ENCODE measurements at regions not wholly inside any gene's neighbourhood (a gene's known extent, or its start where the extent isn't known, plus 50 kb on each side); places are given as distances from the start of the nearest gene placed in this dataset.
"Not testable (repeated sequence)": the region's sequence is repeated elsewhere in the genome, so short reads cannot be mapped to it uniquely, and the experiment has no call there.

DNA sequence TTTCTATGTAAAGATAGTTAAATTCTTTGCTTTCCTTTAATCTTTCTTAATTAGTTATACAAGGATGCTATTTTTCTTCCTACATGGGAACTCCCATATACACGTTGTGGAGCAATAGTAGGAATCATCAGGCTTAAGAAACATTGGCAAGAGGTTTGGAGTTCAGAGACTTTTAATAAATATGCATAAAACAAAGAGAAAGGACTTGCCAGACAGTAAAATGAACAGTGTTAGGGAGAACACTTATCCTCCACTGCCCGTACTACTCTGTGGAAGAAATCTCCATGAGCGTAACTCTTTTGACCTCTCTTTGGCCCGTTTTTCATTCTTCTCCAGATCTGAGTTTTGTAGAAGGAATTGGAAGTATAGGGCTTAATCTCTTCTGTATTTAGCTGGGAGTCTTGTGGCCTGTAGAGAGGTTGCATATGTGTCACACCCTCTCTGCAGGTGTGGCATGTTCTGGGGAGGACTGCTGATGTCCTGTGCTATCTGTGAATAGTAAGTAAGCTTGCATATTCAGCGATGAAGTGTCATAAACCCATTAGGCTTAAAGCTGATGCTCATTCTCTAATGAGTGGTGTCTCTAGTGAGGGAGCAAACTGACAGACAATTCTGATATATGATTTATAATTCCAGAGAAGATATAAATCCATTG, 455.4 kb upstream of the FAR2 start:
- DNase-seq, result no peak

DNA sequence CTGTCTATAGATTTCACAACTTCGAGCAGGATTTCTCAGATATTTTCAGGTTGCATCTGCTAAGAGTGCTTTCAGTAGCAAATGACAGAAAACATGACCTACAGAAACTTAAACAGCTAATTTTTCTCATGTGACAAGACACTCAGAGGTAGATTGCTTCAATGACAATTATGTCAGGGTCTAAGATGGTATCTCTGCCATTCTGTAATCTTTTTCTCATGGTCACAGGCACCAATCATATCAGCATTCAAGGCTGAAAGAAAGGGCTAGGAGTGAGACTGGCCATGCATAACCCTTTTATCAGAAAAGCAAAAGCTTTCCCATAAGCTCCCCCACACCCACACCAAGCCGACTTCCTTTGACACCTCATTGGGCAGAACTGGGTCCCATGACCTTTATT, 450.5 kb upstream of the FAR2 start:
- no peak for DNase-seq

DNA sequence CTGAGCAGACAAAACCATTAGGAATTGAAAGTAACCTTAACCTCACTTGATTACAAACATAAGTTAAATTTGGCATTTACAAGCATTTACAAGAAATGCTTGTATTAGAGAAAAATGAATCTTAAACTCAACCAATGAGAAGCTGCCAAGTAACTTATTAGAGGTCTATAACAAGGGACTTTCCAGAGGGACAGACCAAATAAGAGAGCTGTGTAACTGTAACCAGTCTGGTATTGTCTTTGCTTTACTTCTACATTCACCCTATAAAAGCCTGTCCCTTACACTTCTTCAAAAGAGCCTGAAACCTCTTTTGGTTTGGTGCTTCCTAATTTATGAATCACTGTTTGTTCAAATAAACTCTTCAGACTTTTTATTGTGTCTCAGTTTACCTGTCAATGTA, 450.0 kb upstream of the FAR2 start:
- no peak for DNase-seq

DNA sequence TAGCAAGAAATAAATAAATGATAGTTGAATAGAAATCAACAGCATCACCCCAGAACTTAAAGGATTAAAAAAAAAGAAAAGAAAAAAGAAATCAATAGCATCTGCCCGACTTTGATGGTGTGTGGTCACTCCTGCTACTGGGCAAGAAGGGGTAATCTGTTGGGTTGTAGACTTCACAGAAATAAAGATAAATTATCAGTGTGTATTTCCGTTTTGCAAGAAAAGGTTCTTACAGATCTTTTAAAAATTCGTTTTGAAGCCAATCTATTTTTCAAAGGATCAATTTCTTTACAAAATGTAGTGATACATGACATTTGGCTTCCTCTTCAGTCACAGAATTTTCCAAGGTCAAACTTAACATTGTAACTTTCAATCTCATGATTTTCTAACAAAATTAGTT, 448.9 kb upstream of the FAR2 start:
- no peak for DNase-seq

DNA sequence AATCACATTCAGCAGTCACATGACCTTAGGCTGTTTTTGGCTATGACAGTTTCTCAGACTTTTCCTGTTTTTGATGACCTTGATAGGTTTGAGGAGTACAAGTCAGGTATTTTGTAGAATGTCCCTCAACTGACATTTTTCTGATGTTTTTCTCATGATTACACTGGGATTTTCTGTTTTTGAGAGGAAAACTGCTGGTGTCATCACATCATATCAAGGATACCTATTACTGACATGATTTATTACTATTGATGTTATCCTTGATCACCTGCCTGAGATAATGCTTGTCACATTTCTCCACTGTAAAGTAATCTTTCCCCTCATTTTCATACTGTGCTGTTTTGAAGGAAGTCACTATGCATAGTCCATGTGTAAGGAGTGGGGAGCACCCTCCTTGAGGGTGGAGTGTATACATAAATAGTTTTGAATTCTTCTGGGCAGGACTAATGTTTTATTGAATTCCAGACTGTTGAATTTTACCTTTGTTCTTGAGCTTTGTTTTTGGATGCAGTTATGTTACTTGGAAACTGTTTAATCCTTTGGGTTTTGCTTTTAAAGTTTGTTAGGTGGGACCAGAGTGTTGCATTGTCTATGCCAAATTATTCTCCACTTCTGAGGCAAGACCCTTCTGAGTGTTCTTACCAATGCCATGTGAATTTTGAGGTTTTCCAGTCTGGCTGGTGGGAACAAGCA, 444.5 kb upstream of the FAR2 start:
- DNase-seq, result no peak

DNA sequence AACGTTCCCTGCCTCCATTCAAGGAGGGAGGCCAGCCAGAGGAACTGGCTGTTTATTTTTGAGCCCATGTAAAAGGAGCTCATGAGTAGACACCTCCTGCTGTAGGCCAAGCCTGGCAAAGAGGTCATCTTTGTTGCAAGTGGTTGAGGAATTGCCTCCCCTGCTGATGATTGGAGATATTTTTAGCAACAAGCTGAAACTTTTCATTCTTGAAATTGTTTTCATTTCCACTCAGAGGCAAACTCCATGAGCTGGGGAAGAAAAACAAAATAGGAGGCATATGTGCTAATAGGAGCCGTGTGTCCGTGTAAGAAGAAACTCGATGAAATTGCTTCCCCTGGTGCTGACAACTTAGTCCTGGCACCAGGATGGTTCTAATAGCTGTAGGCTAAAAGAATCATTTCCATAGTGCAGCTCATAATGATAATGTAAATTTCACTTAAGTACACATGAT, 440.1 kb upstream of the FAR2 start:
- peak; percentile 11 for DNase-seq

DNA sequence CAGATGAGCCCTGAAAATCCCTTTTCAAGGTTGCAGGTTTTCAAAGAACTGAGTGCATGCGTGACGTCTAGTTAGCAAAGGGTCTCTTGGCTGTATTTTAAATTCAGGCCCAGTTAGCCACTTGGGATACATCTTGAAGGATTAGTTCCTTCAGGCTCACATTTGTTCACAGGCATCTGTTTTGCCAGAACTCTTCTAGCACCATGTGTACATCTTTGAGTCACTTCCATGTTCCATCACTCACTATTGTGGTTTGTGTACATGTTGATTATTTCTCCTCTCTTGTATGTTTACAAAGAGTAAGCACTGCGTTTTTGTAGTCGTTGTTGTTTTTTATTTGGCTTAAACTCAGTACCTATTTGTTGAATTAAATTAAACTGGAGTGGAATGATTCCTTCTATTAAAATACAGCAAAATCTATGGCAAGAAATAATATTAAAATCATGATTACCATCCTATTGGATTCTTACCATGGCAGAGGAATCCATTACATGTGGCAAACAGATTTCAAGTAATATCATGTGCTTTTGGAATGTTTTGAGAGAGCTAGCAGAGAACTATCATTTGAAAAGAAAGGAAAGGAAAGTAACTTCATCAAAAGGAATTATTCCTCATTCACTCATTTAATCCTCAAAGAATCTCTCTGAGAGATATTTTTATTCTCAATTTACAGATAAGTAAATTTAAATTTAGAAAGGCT, 438.9 kb upstream of the FAR2 start:
- peak; percentile 49 for DNase-seq

DNA sequence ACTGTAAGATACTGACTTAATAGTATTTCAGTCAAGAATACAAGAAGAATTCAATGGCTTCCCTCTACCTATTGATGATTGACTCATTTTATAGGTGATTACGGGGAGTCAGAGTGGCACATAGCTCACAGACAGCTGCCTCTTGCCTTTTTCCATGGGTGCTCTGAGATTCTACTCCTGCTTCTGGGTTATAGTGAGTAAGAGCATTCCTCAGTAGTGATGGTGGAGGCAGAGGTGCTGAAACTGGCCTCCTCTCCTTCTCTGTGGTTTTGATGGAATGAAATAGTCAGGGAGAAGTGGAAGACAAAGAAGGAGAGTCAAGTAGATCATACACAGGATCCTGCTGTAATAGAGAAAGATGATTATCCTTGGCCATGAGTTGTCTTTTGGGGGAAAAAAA, 438.2 kb upstream of the FAR2 start:
- DNase-seq, result no peak

DNA sequence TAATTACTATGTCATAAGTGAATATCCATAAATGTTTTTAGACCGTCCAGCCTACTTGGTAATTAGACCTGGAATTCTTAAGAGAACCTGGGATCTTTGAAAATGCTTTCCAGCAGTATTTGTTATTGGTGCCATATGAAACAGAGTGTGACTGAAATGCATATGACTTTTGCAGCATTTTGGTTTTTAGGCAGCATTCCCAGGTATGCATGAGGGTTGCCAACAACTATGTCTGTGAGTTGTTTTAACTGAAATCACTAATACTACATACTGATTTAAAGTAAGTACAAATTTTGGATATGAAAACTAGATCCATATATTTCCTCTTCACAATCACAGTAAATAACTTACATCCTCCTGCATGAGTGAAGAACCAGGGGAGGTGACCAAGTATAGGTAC, 437.7 kb upstream of the FAR2 start:
- DNase-seq, result no peak

DNA sequence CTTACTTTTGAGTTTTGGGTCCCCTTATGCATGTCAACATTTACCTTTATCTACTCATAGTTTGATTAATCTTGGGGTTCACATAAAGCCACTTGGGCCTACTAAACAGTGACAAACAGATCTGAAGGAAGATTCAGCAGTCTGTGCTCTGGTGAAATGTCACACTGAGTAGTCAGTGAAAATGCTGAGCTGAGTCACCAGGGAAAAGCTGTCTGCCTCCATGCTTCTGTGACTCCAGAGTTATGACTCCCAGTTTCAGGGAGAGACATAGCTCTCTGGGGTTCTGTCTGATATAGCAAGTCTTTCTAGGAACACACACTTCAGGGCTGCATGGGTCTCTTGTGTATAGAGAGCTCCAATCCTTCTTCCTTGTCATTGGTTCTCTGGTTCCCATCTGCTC, 406.3 kb upstream of the FAR2 start:
- DNase-seq, result no peak

DNA sequence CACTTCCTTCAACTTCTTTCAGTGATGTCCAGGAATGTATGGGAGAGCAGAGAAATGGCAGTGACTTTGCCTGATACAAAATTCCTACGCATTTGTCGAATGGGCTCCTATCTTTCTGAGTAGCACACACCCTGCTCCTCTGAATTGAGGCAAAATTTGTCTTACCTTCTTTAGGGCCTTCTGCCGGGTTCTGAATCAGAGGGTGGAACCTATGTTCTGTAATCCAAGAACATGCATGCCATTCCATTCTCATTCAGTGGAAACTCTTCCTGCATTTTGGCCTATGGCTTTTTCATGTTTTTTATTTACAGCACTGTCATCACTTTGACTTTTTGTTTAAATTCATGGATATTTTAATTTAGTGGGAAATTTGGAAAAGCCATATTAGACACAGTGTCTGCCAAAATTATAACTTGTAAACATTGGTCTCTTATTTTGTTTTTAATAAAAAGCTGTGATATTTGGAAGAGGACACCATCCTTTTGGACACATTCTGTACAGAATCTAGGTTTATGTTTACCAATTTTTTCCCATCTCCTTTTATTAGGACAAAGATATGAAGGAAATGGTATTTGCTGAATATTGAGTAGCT, 402.2 kb upstream of the FAR2 start:
- no peak for DNase-seq

DNA sequence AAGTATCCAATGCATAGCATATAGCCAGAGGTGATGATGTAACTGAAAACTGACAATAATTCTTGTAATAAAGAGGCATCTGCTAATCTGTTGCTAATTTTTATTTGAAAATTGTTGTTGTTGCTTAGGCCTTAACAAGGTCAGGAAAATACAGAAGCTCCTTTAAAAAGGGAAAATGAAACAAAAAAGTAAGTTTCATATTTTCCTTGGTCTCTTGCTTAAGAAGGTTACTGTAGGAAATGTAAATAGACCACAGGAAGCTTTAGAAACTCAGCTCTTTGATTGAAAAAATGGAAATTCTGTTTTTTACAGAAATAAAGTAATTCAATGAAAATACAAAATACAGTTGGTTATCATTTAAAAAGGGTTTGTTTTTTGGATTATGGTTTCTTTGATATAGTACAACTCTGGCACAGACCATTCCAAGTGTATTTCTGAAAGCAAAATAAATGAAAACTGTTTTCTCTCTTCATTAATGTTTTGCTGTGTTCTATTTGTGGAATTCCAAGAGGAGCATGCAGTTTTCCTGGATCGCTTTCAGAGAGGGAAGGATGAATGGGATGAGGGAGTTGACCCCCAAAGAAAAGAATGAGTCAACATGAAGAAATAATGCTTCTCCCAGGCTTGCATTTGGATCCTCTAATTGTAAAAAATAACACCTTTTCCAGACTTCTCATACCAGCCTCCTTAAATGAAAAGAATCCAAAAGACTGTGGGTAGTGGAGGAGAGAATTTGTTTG, 398.0 kb upstream of the FAR2 start:
- no peak for DNase-seq

DNA sequence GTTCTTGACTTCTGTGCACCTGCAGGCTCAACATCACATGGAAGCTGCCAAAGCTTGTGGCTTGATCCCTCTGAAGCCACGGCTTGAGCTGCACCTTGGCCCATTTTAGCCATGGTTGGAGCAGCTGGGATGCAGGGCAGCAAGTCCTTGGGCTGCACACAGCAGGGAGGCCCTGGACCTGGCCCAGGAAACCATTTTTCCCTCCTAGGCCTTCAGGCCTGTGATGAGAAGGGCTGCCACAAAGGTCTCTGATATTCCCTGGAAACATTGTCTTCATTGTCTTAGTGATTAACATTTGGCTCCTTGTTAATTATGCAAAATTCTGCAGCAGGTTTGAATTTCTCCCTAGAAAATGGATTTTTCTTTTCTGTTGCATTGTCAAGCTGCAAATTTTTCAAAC, 394.1 kb upstream of the FAR2 start:
- DNase-seq, result no peak

DNA sequence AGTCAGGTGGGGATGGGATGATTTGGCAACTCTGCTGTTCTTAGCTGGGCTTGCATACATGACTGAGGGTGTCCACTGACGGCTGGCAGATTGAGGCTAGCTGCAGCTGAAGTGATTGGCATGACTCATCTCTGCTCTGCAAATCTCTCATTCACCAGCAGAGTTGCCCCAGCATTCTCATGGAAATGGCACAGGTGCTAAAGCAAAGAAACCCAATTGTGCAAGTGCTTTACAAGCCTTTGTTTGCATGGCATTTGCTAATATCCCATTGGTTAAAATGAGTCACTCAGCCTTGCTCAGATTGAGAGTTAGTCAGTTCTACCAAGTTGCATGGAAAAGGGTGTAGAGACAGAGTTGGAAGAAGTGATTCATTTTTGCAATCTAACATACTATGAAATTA, 389.7 kb upstream of the FAR2 start:
- DNase-seq, result no peak

DNA sequence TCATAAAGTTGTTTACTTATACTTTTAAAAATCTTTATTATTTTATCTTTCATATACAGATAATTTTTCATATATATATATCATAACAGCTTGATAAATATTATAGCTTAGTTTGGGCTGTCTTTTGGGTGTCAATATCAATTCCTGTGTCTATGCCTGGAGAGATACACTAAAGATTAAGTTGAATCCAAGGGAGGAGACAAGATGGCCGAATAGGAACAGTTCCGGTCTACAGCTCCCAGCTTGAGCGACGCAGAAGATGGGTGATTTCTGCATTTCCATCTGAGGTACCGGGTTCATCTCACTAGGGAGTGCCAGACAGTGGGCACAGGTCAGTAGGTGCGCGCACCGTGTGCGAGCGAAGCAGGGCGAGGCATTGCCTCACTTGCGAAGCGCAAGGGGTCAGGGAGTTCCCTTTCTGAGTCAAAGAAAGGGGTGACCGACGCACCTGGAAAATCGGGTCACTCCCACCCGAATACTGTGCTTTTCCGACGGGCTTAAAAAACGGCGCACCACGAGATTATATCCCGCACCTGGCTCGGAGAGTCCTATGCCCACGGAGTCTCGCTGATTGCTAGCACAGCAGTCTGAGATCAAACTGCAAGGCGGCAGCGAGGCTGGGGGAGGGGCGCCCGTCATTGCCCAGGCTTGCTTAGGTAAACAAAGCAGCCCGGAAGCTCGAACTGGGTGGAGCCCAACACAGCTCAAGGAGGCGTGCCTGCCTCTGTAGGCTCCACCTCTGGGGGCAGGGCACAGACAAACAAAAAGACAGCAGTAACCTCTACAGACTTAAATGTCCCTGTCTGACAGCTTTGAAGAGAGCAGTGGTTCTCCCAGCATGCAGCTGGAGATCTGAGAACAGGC, 388.8 kb upstream of the FAR2 start:
- DNase-seq, result not testable (repeated sequence)

DNA sequence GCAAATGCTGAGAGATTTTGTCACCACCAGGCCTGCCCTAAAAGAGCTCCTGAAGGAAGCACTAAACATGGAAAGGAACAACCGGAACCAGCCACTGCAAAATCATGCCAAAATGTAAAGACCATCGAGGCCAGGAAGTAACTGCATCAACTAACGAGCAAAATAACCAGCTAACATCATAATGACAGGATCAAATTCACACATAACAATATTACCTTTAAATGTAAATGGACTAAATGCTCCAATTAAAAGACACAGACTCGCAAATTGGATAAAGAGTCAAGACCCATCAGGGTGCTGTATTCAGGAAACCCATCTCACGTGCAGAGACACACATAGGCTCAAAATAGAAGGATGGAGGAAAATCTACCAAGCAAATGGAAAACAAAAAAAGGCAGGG, 387.2 kb upstream of the FAR2 start:
- DNase-seq, result not testable (repeated sequence)

DNA sequence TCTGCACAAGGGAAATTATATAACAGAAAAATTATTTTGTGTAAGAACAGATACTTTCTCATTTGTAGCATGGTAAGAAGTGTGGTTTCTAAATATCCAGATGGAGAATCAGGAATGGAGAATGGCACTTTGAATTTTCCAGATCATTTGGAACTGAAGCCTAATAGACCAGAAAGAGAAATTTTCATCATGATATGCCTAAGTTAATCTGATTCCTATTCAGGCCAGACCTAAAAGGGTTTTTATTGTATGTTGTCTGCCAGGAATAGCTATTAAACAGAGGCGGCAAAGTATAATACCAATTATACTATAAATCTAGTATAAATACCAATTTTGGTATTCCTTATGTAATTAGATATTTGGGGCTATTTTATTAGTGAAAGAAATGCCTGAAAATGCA, 382.7 kb upstream of the FAR2 start:
- no peak for DNase-seq

DNA sequence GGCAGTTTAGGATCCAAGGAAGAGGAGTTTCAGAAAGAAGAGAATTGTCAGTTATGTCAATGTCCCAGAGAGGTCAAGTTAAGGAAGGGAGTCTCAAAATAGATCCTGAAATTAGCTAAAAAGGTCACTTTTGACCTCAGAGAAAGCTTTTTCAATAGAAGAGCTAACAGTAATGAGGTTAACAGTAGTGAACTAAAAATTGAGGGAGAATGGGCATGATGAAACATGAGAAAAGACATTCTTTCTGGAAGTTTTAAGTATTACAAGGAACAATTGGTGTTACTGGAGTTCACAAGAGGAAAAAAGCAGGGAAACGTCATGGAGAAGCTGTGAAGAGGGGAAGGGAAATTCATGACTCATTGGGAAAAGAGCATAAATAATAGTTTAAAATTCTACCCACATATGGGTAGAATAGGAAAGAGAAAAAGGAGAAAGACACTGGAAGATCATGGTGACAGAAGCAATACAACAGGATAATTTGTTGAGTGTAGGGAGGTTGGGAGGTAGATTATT, 381.2 kb upstream of the FAR2 start:
- DNase-seq, result no peak

DNA sequence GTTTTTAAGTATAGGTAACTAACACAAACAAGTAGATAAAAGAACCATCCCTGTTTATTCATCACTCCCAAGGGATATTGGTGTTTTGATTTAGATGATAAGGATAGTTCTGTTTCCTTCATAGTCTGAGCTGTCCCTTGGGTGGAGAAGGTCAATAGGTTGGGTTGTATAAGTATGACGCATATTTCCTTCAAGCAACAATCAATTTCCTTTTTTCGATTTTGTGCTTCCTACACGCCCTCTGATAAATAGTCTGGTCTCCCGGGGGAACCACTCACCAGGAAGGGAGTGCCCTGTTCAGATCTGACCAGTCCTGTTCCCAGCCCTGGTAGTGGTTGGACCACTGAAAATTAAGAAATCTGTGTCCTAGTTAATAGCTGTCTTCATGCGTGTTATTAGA, 378.8 kb upstream of the FAR2 start:
- DNase-seq, result no peak

DNA sequence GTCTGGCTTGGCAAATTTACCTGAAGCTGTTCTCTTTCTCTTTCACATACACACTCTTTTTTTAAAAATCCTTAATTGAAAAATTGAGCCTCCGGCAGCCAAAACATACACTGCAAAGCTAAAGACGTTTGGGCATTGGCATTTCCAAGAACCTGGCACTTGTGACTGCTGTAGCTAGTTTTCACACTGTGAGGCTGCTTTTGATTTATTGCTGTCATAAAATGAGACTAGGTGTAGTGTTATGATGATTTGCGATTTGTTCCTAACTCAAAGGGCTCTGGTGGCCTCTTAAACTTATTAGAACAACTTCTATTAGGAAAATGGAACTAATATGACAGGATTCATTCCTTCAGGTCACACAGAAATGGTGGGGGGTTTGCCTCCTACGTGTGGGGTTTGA, 377.1 kb upstream of the FAR2 start:
- no peak for DNase-seq

DNA sequence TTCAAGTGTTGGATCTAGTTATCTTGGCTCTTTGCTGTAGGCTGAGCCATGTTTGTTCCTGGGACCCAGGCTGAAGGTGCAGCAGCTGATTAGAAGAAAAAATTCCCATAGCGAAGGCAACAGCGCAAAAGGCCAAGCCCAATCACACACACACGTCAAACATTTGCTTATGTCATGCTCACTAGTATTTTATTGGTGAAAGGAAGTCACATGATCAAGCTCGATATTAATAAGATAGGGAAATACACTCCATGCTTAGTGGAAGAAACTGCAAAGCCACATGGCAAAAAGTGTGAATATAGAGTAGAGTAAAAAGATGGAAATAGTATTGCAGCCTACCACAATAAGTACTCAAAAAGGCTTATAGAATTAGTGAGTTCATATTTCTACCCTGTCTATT, 373.5 kb upstream of the FAR2 start:
- no peak for DNase-seq
